Sigmoid colon (tissue), 6 donors: ENCODE measurements at regions not wholly inside any gene's neighbourhood (a gene's known extent, or its start where the extent isn't known, plus 50 kb on each side); places are given as distances from the start of the nearest gene placed in this dataset.

Experiments used
- DNase-seq: peaks from one replicate; pipeline ENCODE4 v3.0.0-alpha.2; 2019
- H3K27ac ChIP-seq, 4 donors: fragments of 200-600 bp; sonication (generic); one replicate each; pipeline ENCODE4 v1.5.1; 2016 to 2019; ENCODE audit warnings: mild to moderate bottlenecking in 1 of 4
- H3K27me3 ChIP-seq, 3 donors: fragments of 200-600 bp; sonication (generic); one replicate each; pipeline ENCODE4 v1.5.1; 2019; ENCODE audit warnings: mild to moderate bottlenecking in 1 of 3
- H3K36me3 ChIP-seq, 4 donors: fragments of 200-600 bp; sonication (generic); one replicate each; pipeline ENCODE4 v1.5.1; 2016 to 2019
- H3K4me1 ChIP-seq, 4 donors: fragments of 200-600 bp; sonication (generic); one replicate each; pipeline ENCODE4 v1.5.1; 2017 to 2019
- H3K4me3 ChIP-seq, 4 donors: fragments of 200-600 bp; sonication (generic); one replicate each; pipeline ENCODE4 v1.5.1; 2017 to 2019; ENCODE audit warnings: mild to moderate bottlenecking in 2 of 4, moderate library complexity in 1 of 4
- H3K9me3 ChIP-seq, 4 donors: fragments of 200-600 bp in 3 of 4; sonication (generic) in 3 of 4; one replicate each; pipeline versions ENCODE4 v1.5.1 to v1.6.1; 2013 to 2019
- EP300 ChIP-seq, 4 donors: sonication (generic); formaldehyde crosslinking; IDR thresholded peaks; one replicate each; pipeline ENCODE4 v1.6.1; 2017; ENCODE audit warnings: antibody characterized with exemption in 4 of 4
- POLR2A ChIP-seq, 2 donors: fragments of 450-650 bp; IDR thresholded peaks; one replicate each; pipeline ENCODE4 v1.6.1; 2016; ENCODE audit warnings: antibody characterized with exemption in 2 of 2, mild to moderate bottlenecking in 2 of 2, moderate library complexity in 2 of 2
- POLR2AphosphoS5 ChIP-seq, 4 donors: sonication (generic); formaldehyde crosslinking; IDR thresholded peaks; one replicate each; pipeline ENCODE4 v1.6.1; 2017; ENCODE audit warnings: antibody characterized with exemption in 4 of 4
- WGBS, 2 donors: extraction: QIAGEN DNeasy Blood & Tissue Kit; methylation state at CpG; one replicate each; pipeline ENCODE4 v1.1.7; 2013; 5-methylcytosine and 5-hydroxymethylcytosine counted together
- intact Hi-C: fragments of 100-400 bp; cut with DNase I; formaldehyde crosslinking; loops from one replicate; pipeline ENCODE4 v1.15.1; 2023
- TF ChIP-seq, protein P1 (sequence below), 4 experiments: fragments of 450-650 bp in 3 of 4; fragments of 200-600 bp in 1 of 4; IDR thresholded peaks; one replicate each; pipeline ENCODE4 v1.5.1; 2016 to 2019; ENCODE audit warnings: antibody characterized with exemption in 4 of 4, mild to moderate bottlenecking in 3 of 4, moderate library complexity in 2 of 4
- donor health status: healthy with polysubstance abuse.
- donor health status: healthy.

DNA sequence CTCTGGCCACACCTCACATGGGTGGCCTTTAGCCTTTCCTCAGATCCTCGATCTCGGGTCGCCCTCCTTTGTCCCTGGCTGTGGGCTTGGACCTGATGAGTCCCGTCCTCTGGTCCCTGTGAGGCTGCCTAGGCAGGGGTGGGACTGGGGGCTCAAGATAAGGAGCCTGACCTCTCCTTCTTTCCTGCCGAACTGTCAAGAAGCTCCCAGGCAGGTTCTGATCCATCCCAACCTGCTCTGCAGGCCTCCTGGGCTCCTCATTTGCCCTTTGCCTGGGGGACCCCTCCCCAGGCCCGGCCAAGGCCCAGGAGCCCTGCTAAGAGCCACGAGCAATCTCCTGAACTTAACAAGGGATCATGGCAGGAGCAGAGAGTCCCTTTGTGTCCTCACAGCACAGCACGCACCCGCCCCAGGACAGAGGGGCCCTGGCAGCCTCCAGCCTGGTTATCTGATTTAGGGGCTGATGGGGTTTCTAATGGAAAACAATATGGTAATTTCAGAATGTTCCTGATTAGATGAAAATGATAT, 82.4 kb upstream of the POU3F1 start:
- peaks cover 0 to 31% (median 14%) of the 10 kb centered on the region in 3 donors for H3K27me3 ChIP-seq
- TF ChIP-seq, protein P1, sequence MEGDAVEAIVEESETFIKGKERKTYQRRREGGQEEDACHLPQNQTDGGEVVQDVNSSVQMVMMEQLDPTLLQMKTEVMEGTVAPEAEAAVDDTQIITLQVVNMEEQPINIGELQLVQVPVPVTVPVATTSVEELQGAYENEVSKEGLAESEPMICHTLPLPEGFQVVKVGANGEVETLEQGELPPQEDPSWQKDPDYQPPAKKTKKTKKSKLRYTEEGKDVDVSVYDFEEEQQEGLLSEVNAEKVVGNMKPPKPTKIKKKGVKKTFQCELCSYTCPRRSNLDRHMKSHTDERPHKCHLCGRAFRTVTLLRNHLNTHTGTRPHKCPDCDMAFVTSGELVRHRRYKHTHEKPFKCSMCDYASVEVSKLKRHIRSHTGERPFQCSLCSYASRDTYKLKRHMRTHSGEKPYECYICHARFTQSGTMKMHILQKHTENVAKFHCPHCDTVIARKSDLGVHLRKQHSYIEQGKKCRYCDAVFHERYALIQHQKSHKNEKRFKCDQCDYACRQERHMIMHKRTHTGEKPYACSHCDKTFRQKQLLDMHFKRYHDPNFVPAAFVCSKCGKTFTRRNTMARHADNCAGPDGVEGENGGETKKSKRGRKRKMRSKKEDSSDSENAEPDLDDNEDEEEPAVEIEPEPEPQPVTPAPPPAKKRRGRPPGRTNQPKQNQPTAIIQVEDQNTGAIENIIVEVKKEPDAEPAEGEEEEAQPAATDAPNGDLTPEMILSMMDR (IDR thresholded peaks at IDR 0.05): no peak
- TF ChIP-seq EP300 (IDR thresholded peaks at IDR 0.05) (no peak), POLR2AphosphoS5 (IDR thresholded peaks at IDR 0.05) (no peak), POLR2A (IDR thresholded peaks at IDR 0.05) (no peak)
- H3K4me1 ChIP-seq: no peaks in the 10 kb centered on the region
- H3K36me3 ChIP-seq: no peaks in the 10 kb centered on the region
- H3K27ac ChIP-seq: no peak overlapping the region
- peak; percentile 29 for DNase-seq
- no peaks in the 10 kb centered on the region for H3K9me3 ChIP-seq
- no peak overlapping the region for H3K4me3 ChIP-seq
- WGBS, 2 donors: 68 to 81% methylated on average over 9 of the region's 9 CpGs
- intact Hi-C loops: no loop called here

DNA sequence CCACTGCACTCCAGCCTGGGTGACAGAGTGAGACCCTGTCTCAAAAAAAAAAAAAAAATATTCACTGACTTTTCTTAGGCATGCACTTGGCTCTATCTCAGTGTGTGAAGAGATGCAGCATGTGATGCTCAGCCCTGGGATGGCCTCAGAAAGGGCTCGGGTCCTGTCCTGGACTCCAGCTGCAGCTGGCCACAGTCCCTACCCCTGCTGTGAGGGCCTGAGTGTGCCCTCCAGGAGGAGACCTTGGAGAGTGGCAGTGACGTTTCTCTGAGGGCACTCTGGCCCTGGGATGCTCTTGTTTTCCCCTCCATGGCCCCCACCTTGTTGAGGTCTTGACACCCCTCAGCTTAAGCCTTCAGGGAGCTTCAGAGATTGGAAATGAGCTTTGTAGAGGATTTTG, 81.9 kb upstream of the POU3F1 start:
- Histone ChIP-seq H3K4me3 (no peak overlapping the region), H3K4me1 (no peaks in the 10 kb centered on the region), H3K36me3 (no peaks in the 10 kb centered on the region), H3K9me3 (no peaks in the 10 kb centered on the region), H3K27me3 (peaks cover 0 to 27% (median 9%) of the 10 kb centered on the region in 3 donors), H3K27ac (no peak overlapping the region)
- WGBS, 2 donors: 58 to 81% methylated on average over 2 of the region's 2 CpGs
- no peak for TF ChIP-seq EP300 (IDR thresholded peaks at IDR 0.05)
- TF ChIP-seq, protein P1 (IDR thresholded peaks at IDR 0.05): no peak
- no peak for TF ChIP-seq POLR2A (IDR thresholded peaks at IDR 0.05)
- no peak for TF ChIP-seq POLR2AphosphoS5 (IDR thresholded peaks at IDR 0.05)
- intact Hi-C loops: no loop called here
- peak; percentile 19 for DNase-seq

DNA sequence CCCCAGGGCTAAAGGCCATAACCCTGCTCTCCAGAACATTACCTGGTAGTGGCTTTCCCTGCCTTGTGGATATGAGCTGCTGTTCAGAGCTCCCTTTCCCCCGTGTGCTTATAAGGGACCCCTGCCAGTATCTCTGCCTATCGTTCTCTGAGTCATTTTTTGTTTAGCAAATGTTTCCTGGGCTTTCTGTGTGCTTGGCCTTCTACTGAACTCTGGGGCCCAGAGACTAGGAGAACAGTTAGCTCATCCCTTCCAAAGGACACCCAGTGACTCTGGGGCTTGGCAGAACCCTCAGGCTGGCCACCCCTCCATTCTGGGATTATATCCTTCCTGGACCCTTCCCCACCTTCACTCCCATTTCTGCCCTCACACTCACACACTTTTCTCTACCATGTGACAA, 80.8 kb upstream of the POU3F1 start:
- 37 to 47% methylated on average over 2 of the region's 2 CpGs for WGBS, 2 donors
- Histone ChIP-seq H3K36me3 (no peaks in the 10 kb centered on the region), H3K27ac (no peak overlapping the region), H3K27me3 (peaks cover 0 to 16% (median 0%) of the 10 kb centered on the region in 3 donors), H3K4me3 (no peak overlapping the region), H3K9me3 (no peaks in the 10 kb centered on the region), H3K4me1 (no peaks in the 10 kb centered on the region)
- TF ChIP-seq POLR2A (IDR thresholded peaks at IDR 0.05): no peak
- TF ChIP-seq, protein P1 (IDR thresholded peaks at IDR 0.05): no peak
- intact Hi-C loops: no loop called here
- DNase-seq: peak; percentile 12

DNA sequence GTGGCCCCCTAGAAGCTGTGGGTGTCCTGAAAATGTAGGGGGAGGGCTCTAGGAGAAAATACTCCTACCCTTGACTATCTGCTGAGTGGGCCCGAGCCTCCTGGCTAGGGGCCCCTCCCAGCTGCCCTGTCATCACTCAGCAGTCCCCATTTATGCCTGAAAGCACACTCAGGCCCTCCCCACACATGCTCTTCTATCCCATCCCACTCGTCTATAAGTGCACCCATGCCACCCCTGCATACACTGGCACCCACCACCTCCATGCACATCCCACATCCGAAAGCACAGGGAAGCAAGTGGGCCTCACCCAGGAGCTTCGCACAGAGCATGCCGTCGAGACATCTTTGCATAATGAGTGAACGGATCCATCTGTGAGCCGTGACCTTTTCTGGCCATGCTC, 80.4 kb upstream of the POU3F1 start:
- DNase-seq: peak; percentile 22
- no peaks in the 10 kb centered on the region for H3K4me1 ChIP-seq
- H3K27me3 ChIP-seq: peaks cover 0 to 11% (median 0%) of the 10 kb centered on the region in 3 donors
- H3K4me3 ChIP-seq: no peak overlapping the region
- intact Hi-C loops: no loop called here
- 74 to 77% methylated on average over 8 of the region's 8 CpGs for WGBS, 2 donors
- TF ChIP-seq, protein P1 (IDR thresholded peaks at IDR 0.05): no peak
- TF ChIP-seq POLR2AphosphoS5 (IDR thresholded peaks at IDR 0.05): no peak
- TF ChIP-seq EP300 (IDR thresholded peaks at IDR 0.05): no peak
- TF ChIP-seq POLR2A (IDR thresholded peaks at IDR 0.05): no peak
- H3K27ac ChIP-seq: no peak overlapping the region
- no peaks in the 10 kb centered on the region for H3K36me3 ChIP-seq
- no peaks in the 10 kb centered on the region for H3K9me3 ChIP-seq
